IMR-90 (cell line): ENCODE measurements at regions not wholly inside any gene's neighbourhood (a gene's known extent, or its start where the extent isn't known, plus 50 kb on each side); places are given as distances from the start of the nearest gene placed in this dataset.

Experiments used
- ATAC-seq: fragments of 200-7000 bp; cut with Tn5 transposase; 2 replicates; pipeline ENCODE4 v1.9.1; 2020; ENCODE audit warnings: low read depth, mild to moderate bottlenecking, moderate library complexity
- BruUV-seq: library from RNA; stranded (reverse); fragments of 400-500 nt; replicated peaks from 2 replicates; lab custom pipeline; 2021; lab: Mats Ljungman, UMichigan
- CTCF ChIA-PET: fragments of 300-600 bp; formaldehyde crosslinking; extraction: SDS; loops from one replicate; lab custom pipeline; 2021; ENCODE audit warnings: antibody characterized with exemption; lab: Yijun Ruan, JAX
- POLR2A ChIA-PET: fragments of 300-600 bp; sonication (Branson Sonifier 250); formaldehyde crosslinking; loops from one replicate; lab custom pipeline; 2022; ENCODE audit warnings: antibody characterized with exemption; ENCODE audit not compliant: unreplicated experiment; lab: Charles Lee
- DNase-seq: peaks from one replicate; pipeline ENCODE4 v3.0.0; 2013
- H2AFZ ChIP-seq: replicated peaks from 2 replicates; pipeline ENCODE3; 2013; ENCODE audit warnings: low read length, mild to moderate bottlenecking; ENCODE audit not compliant: poor library complexity
- H2AK5ac ChIP-seq: 2 replicates; pipeline ENCODE4 v1.6.1; 2013; ENCODE audit warnings: low read depth, low read length, inconsistent platforms
- H2AK9ac ChIP-seq: replicated peaks from 2 replicates; pipeline ENCODE3; 2013; ENCODE audit warnings: mild to moderate bottlenecking, low read depth, low read length, moderate library complexity; ENCODE audit not compliant: poor library complexity
- H2BK120ac ChIP-seq: 2 replicates; pipeline ENCODE4 v1.6.1; 2013; ENCODE audit warnings: low read depth, low read length, inconsistent platforms
- H2BK15ac ChIP-seq: 3 replicates; pipeline ENCODE4 v1.6.1; 2013; ENCODE audit warnings: low read depth, low read length, inconsistent platforms
- H2BK20ac ChIP-seq: 2 replicates; pipeline ENCODE4 v1.6.1; 2013; ENCODE audit warnings: low read depth, mild to moderate bottlenecking, inconsistent platforms, low read length, moderate library complexity
- H2BK5ac ChIP-seq: 2 replicates; pipeline ENCODE4 v1.6.1; 2013; ENCODE audit warnings: mild to moderate bottlenecking, low read depth, low read length, inconsistent platforms; ENCODE audit not compliant: poor library complexity, severe bottlenecking
- H3K14ac ChIP-seq: replicated peaks from 2 replicates; pipeline ENCODE4 v1.6.1; 2013; ENCODE audit warnings: low read depth, low read length, inconsistent platforms
- H3K18ac ChIP-seq: 2 replicates; pipeline ENCODE4 v1.6.1; 2013; ENCODE audit warnings: low read depth, low read length, control low read depth
- H3K23ac ChIP-seq: 2 replicates; pipeline ENCODE4 v1.6.1; 2013; ENCODE audit warnings: low read depth, low read length, inconsistent platforms
- H3K27ac ChIP-seq: 2 replicates; pipeline ENCODE4 v1.5.1; 2013; ENCODE audit warnings: mild to moderate bottlenecking, control low read depth, low read length; ENCODE audit not compliant: insufficient read depth
- H3K27me3 ChIP-seq: 2 replicates; pipeline ENCODE4 v1.6.1; 2013; ENCODE audit warnings: low read length; ENCODE audit not compliant: control insufficient read depth, insufficient read depth
- H3K36me3 ChIP-seq: 2 replicates; pipeline ENCODE4 v1.6.1; 2013; ENCODE audit warnings: low read length, mixed read lengths; ENCODE audit not compliant: control insufficient read depth, insufficient read depth
- H3K4ac ChIP-seq: 2 replicates; pipeline ENCODE4 v1.6.1; 2013; ENCODE audit warnings: low read depth, low read length, inconsistent platforms
- H3K4me1 ChIP-seq: 2 replicates; pipeline ENCODE4 v1.6.1; 2013; ENCODE audit warnings: low read length, mixed read lengths; ENCODE audit not compliant: control insufficient read depth, insufficient read depth
- H3K4me2 ChIP-seq: 2 replicates; pipeline ENCODE4 v1.6.1; 2013; ENCODE audit warnings: low read depth, mild to moderate bottlenecking, control low read depth, low read length, moderate library complexity
- H3K4me3 ChIP-seq: 2 replicates; pipeline ENCODE4 v1.5.1; 2013; ENCODE audit warnings: low read depth, mild to moderate bottlenecking, control low read depth, low read length, moderate library complexity; ENCODE audit not compliant: insufficient read depth
- H3K56ac ChIP-seq: 2 replicates; pipeline ENCODE4 v1.6.1; 2013; ENCODE audit warnings: low read length, inconsistent platforms; ENCODE audit not compliant: insufficient read depth; ENCODE audit errors: extremely low read depth
- H3K79me1 ChIP-seq, 2 experiments: 2 replicates each; pipeline ENCODE4 v1.6.1; 2013; ENCODE audit warnings: low read length in 2 of 2, inconsistent platforms in 1 of 2, low read depth in 1 of 2
- H3K9ac ChIP-seq: 2 replicates; pipeline ENCODE4 v1.6.1; 2013; ENCODE audit warnings: low read depth, low read length, control low read depth
- H3K9me1 ChIP-seq: 2 replicates; pipeline ENCODE4 v1.6.1; 2013; ENCODE audit warnings: low read length, inconsistent platforms; ENCODE audit not compliant: insufficient read depth
- H3K9me3 ChIP-seq: 2 replicates; pipeline ENCODE4 v1.6.1; 2013; ENCODE audit warnings: low read length; ENCODE audit not compliant: control insufficient read depth, insufficient read depth
- H4K20me1 ChIP-seq: 2 replicates; pipeline ENCODE4 v1.6.1; 2013; ENCODE audit warnings: low read length, inconsistent platforms; ENCODE audit not compliant: insufficient read depth
- H4K5ac ChIP-seq: 2 replicates; pipeline ENCODE4 v1.6.1; 2013; ENCODE audit warnings: mild to moderate bottlenecking, low read depth, low read length, control low read depth
- H4K8ac ChIP-seq, 2 experiments: 2 replicates each; pipeline ENCODE4 v1.6.1; 2013; ENCODE audit warnings: low read depth in 2 of 2, low read length in 2 of 2, control low read depth in 1 of 2, inconsistent platforms in 1 of 2
- H4K91ac ChIP-seq: 2 replicates; pipeline ENCODE4 v1.6.1; 2013; ENCODE audit warnings: low read depth, low read length, inconsistent platforms; ENCODE audit not compliant: insufficient read depth
- CHD1 ChIP-seq: IDR thresholded peaks from 2 replicates; pipeline ENCODE4 v1.6.1; 2012; ENCODE audit warnings: low read depth, low read length, improper control_type of control experiment
- ELK1 ChIP-seq: fragments of 150-350 bp; IDR thresholded peaks from 2 replicates; pipeline ENCODE4 v1.6.1; 2016; ENCODE audit warnings: low read depth, mild to moderate bottlenecking, low read length, moderate library complexity, borderline replicate concordance
- FOS ChIP-seq: fragments of 150-350 bp; IDR thresholded peaks from 2 replicates; pipeline ENCODE4 v1.6.1; 2016; ENCODE audit warnings: low read depth, low read length
- MAZ ChIP-seq: IDR thresholded peaks from 2 replicates; pipeline ENCODE4 v1.6.1; 2012; ENCODE audit warnings: low read depth, mild to moderate bottlenecking, low read length, improper control_type of control experiment, moderate library complexity, borderline replicate concordance
- NFE2L2 ChIP-seq: fragments of 150-350 bp; IDR thresholded peaks from 2 replicates; pipeline ENCODE4 v1.6.1; 2016; ENCODE audit warnings: low read depth, mild to moderate bottlenecking, low read length
- POLR2A ChIP-seq: IDR thresholded peaks from 2 replicates; pipeline ENCODE4 v1.6.1; 2012; ENCODE audit warnings: mild to moderate bottlenecking, low read depth, low read length
- USF2 ChIP-seq: fragments of 150-350 bp; IDR thresholded peaks from 2 replicates; pipeline ENCODE4 v1.6.1; 2017; ENCODE audit warnings: mild to moderate bottlenecking, antibody characterized with exemption, low read length, low read depth
- WGBS, 2 experiments: methylation state at CpG; one replicate each; pipeline versions ENCODE4 v1.1.5 to v1.1.7; 2013; ENCODE audit warnings: missing lambda C conversion rate in 2 of 2; ENCODE audit not compliant: insufficient read length in 1 of 2; ENCODE audit errors: extremely low coverage in 2 of 2; 5-methylcytosine and 5-hydroxymethylcytosine counted together
- dilution Hi-C: fragments of 300-500 bp; cut with HindIII; formaldehyde crosslinking; loops from one replicate; pipeline ENCODE4 v1.14.3; 2018; ENCODE audit warnings: low sequenced_read_pairs; ENCODE audit not compliant: unreplicated experiment
- in situ Hi-C: fragments of 300-500 bp; cut with MboI; formaldehyde crosslinking; loops from 3 replicates; pipeline ENCODE4 v1.14.3; 2019; ENCODE audit warnings: low sequenced_read_pairs, inconsistent platforms, mixed read lengths
- intact Hi-C: fragments of 100-400 bp; cut with micrococcal nuclease; formaldehyde crosslinking; loops from 2 replicates; pipeline ENCODE4 v1.10.0; 2022

GRCh38 chr1:228865627-228866330, 130.5 kb downstream of the RHOU start:
- no peak overlapping the region for H2BK120ac ChIP-seq
- H3K36me3 ChIP-seq = no peaks in the 10 kb centered on the region
- H3K56ac ChIP-seq = no peak overlapping the region
- no peak overlapping the region for H2AFZ ChIP-seq
- intact Hi-C loops = no loop called here
- dilution Hi-C loops = no loop called here
- H3K27me3 ChIP-seq = peaks cover 10% of the 10 kb centered on the region
- H3K79me1 ChIP-seq = no peaks in the 10 kb centered on the region
- H3K14ac ChIP-seq = no peak overlapping the region
- 83% methylated on average over 3 of the region's 7 CpGs; no CpG with 5 or more reads in 1 of the 2 experiments for WGBS, 2 experiments
- H3K23ac ChIP-seq = no peak overlapping the region
- no peak overlapping the region for H3K4ac ChIP-seq
- no peak overlapping the region for H3K9ac ChIP-seq
- ATAC-seq = no peak
- peaks cover 17% of the 10 kb centered on the region; the same call in 1 of the 2 replicates for H3K4me1 ChIP-seq
- no peak overlapping the region for H4K91ac ChIP-seq
- H4K5ac ChIP-seq = no peak overlapping the region
- TF ChIP-seq POLR2A (no peak), FOS (no peak), MAZ (no peak), CHD1 (no peak), USF2 (no peak), ELK1 (no peak), NFE2L2 (no peak)
- no peaks in the 10 kb centered on the region for H4K20me1 ChIP-seq
- no TSS peak for BruUV-seq
- no peak overlapping the region for H3K18ac ChIP-seq
- H2BK20ac ChIP-seq = no peak overlapping the region
- no peak overlapping the region for H2BK5ac ChIP-seq
- no peak overlapping the region for H4K8ac ChIP-seq
- in situ Hi-C loops = no loop called here
- ChIA-PET POLR2A (no interaction called here), CTCF (no interaction called here)
- H3K4me3 ChIP-seq = no peak overlapping the region
- no peaks in the 10 kb centered on the region for H3K9me3 ChIP-seq
- no peak overlapping the region for H3K4me2 ChIP-seq
- no peak overlapping the region for H3K27ac ChIP-seq
- H3K9me1 ChIP-seq = no peaks in the 10 kb centered on the region; the same call in 1 of the 2 replicates
- no peak overlapping the region for H2AK9ac ChIP-seq
- no peak for DNase-seq
- H2AK5ac ChIP-seq = no peak overlapping the region
- H2BK15ac ChIP-seq = no peak overlapping the region
